Peyer's patch (tissue), 4 donors: ENCODE measurements at regions not wholly inside any gene's neighbourhood (a gene's known extent, or its start where the extent isn't known, plus 50 kb on each side); places are given as distances from the start of the nearest gene placed in this dataset.

Experiments
- DNase-seq, 3 donors: peaks; one replicate each; pipeline ENCODE4 v3.0.0-alpha.2; 2017 to 2019
- H3K27ac ChIP-seq, 4 donors: fragments of 200-600 bp; sonication (generic); one replicate each; pipeline ENCODE4 v1.5.1; 2016 to 2019
- H3K27me3 ChIP-seq, 2 donors: fragments of 200-600 bp; sonication (generic); one replicate each; pipeline ENCODE4 v1.5.1; 2019
- H3K36me3 ChIP-seq, 3 donors: fragments of 200-600 bp; sonication (generic); one replicate each; pipeline ENCODE4 v1.5.1; 2016 to 2019
- H3K4me1 ChIP-seq, 4 donors: fragments of 200-600 bp; sonication (generic); one replicate each; pipeline ENCODE4 v1.5.1; 2016 to 2019
- H3K4me3 ChIP-seq, 4 donors: fragments of 200-600 bp; sonication (generic); 1 replicate in 3 of 4; 2 replicates in 1 of 4; pipeline ENCODE4 v1.5.1; 2016 to 2019; ENCODE audit warnings: mild to moderate bottlenecking in 1 of 4
- H3K9me3 ChIP-seq, 4 donors: fragments of 200-600 bp; sonication (generic); one replicate each; pipeline ENCODE4 v1.5.1; 2016 to 2019; ENCODE audit warnings: mild to moderate bottlenecking in 1 of 4
- POLR2A ChIP-seq, 2 donors: fragments of 450-650 bp; IDR thresholded peaks; one replicate each; pipeline ENCODE4 v1.5.1; 2017; ENCODE audit warnings: antibody characterized with exemption in 2 of 2, mild to moderate bottlenecking in 2 of 2, moderate library complexity in 2 of 2
- TF ChIP-seq, protein P1 (sequence below), 6 experiments: fragments of 450-650 bp in 4 of 6; fragments of 200-600 bp in 2 of 6; sonication (generic) in 1 of 6; IDR thresholded peaks; one replicate each; pipeline ENCODE4 v1.5.1; 2017 to 2019; ENCODE audit warnings: antibody characterized with exemption in 6 of 6, mild to moderate bottlenecking in 3 of 6, moderate library complexity in 1 of 6

DNA sequence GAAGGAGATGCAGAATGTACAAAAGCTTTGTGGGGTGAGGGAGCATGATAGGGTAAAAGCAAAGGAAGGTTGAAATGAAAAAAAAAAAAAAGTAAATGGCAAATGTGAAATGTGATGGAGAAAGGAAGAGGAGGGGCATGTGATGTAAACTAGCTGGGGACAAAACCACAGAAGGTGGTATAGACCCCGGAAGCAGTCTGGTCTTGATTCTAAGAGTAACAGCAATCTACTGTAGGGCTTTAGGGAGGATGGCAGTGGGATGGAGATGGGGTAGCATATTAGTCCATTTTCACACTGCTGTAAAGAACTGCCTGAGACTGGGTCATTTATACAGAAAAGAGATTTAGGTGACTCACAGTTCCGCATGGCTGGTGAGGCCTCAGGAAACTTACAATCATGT is 362.0 kb downstream of the SOCS6 start:
- H3K27ac ChIP-seq, result no peak overlapping the region

DNA sequence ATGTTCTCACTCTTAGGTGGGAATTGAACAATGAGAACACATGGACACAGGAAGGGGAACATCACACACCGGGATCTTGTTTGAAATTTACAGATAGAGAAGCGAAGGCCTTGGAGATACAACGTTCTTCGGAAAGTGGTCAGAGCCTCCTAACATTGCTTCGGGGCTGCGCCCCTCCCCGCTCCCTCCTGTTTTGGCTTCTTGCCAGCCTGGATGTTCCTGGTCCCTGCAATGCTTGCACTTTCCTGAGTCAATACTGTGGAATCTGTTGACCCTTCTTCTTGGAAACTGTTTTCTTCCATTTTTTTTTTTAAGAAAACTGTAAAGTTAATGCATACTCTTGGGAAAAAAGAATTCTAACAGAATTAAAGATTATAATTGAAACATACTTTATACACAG is 360.8 kb downstream of the SOCS6 start:
- Histone ChIP-seq H3K4me3 (no peak overlapping the region), H3K9me3 (peaks cover 0 to 2% (median 0%) of the 10 kb centered on the region in 4 donors), H3K27me3 (no peaks in the 10 kb centered on the region), H3K27ac (no peak overlapping the region), H3K36me3 (no peaks in the 10 kb centered on the region), H3K4me1 (no peaks in the 10 kb centered on the region)
- no peak for DNase-seq
- TF ChIP-seq, protein P1, sequence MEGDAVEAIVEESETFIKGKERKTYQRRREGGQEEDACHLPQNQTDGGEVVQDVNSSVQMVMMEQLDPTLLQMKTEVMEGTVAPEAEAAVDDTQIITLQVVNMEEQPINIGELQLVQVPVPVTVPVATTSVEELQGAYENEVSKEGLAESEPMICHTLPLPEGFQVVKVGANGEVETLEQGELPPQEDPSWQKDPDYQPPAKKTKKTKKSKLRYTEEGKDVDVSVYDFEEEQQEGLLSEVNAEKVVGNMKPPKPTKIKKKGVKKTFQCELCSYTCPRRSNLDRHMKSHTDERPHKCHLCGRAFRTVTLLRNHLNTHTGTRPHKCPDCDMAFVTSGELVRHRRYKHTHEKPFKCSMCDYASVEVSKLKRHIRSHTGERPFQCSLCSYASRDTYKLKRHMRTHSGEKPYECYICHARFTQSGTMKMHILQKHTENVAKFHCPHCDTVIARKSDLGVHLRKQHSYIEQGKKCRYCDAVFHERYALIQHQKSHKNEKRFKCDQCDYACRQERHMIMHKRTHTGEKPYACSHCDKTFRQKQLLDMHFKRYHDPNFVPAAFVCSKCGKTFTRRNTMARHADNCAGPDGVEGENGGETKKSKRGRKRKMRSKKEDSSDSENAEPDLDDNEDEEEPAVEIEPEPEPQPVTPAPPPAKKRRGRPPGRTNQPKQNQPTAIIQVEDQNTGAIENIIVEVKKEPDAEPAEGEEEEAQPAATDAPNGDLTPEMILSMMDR (IDR thresholded peaks at IDR 0.05), result no peak
- TF ChIP-seq POLR2A (IDR thresholded peaks at IDR 0.05), result no peak

More for the DNA sequence above, 362.0 kb downstream of the SOCS6 start:
- TF ChIP-seq, protein P1 (IDR thresholded peaks at IDR 0.05), result no peak
- no peak for TF ChIP-seq POLR2A (IDR thresholded peaks at IDR 0.05)
- no peaks in the 10 kb centered on the region for H3K36me3 ChIP-seq
- H3K4me3 ChIP-seq, result no peak overlapping the region
- no peaks in the 10 kb centered on the region for H3K27me3 ChIP-seq
- H3K4me1 ChIP-seq, result no peaks in the 10 kb centered on the region
- DNase-seq, result no peak
- H3K9me3 ChIP-seq, result no peaks in the 10 kb centered on the region

DNA sequence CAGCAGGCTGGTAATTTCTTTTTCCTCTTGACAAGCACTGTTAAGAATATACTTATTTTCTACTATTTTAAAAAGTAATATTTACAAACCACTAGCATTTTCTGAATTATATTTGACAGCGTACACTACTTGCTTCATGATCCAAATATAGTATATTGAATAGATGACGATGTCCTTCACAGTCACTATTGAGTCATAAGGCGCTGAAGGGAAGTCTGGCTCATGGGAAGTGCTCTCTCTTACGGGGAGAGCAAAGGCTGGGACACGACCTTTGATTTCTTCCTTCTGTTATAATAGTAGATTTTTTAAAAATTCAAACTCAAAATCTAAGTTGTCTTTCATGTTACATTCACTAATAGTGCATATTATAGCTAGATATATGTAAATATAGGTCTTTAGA is 357.1 kb downstream of the SOCS6 start:
- H3K4me1 ChIP-seq, result no peaks in the 10 kb centered on the region
- no peak overlapping the region for H3K4me3 ChIP-seq
- H3K27ac ChIP-seq, result no peak overlapping the region
- TF ChIP-seq POLR2A (IDR thresholded peaks at IDR 0.05), result no peak
- TF ChIP-seq, protein P1 (IDR thresholded peaks at IDR 0.05), result no peak
- no peaks in the 10 kb centered on the region for H3K36me3 ChIP-seq
- DNase-seq, result no peak
- peaks cover 0 to 2% (median 0%) of the 10 kb centered on the region in 4 donors for H3K9me3 ChIP-seq
- H3K27me3 ChIP-seq, result no peaks in the 10 kb centered on the region

DNA sequence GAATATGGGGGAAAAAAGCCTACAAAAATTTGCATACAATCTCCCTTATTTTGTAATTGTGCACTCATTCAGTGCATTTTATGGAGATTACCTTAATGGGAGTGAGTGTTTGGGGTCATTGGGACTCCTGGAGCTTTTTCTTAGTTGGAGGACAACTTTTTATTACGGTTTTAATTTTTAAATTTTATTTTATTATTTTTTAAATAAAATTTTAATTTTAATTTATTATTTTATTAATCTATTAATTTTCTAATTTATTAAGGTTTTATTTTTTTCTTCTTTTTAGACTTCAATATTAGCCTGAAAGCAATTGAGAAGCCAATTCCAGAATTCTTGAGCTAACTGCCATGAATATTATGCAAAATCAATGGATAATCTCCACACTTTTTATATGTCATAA is 355.0 kb downstream of the SOCS6 start:
- Histone ChIP-seq H3K27me3 (no peaks in the 10 kb centered on the region), H3K36me3 (no peaks in the 10 kb centered on the region), H3K4me1 (no peaks in the 10 kb centered on the region), H3K9me3 (peaks cover 0 to 2% (median 0%) of the 10 kb centered on the region in 4 donors), H3K4me3 (no peak overlapping the region), H3K27ac (no peak overlapping the region)
- no peak for DNase-seq
- no peak for TF ChIP-seq POLR2A (IDR thresholded peaks at IDR 0.05)
- TF ChIP-seq, protein P1 (IDR thresholded peaks at IDR 0.05), result no peak

DNA sequence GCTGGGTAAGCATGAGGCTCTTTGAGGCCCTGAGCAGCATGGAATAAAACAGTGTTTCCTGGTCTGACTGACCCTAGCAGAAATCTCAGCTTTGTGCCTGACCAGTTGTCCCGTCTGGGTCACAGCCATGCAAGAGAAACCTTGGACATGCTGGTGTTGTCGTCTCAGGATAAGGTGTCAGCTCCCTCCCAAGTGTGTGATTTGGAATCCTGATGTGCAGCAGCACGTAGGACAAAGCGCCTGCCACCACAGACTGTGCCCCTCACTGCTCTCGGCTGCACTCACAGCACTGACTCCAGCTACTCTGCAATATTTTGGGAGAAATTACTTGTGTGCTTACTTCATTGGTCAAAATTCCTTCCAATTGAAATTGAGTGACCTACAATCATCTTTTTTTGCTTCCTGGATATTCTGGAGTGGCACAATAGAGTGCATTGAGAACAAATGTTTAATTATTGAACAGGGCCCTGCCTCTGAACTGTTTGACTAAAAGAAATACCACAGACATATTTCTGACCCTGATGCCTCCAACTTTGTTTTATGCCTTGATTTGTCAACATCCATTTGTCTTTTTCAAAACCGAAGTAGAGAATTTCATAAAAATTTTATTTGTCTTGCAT is 352.4 kb downstream of the SOCS6 start:
- Histone ChIP-seq H3K27ac (no peak overlapping the region), H3K4me3 (no peak overlapping the region), H3K27me3 (no peaks in the 10 kb centered on the region), H3K9me3 (peaks cover 0 to 2% (median 0%) of the 10 kb centered on the region in 4 donors), H3K4me1 (no peaks in the 10 kb centered on the region), H3K36me3 (no peaks in the 10 kb centered on the region)
- TF ChIP-seq, protein P1 (IDR thresholded peaks at IDR 0.05), result no peak
- TF ChIP-seq POLR2A (IDR thresholded peaks at IDR 0.05), result no peak
- no peak for DNase-seq
